ENCODE measurements at regions not wholly inside any gene's neighbourhood (a gene's known extent, or its start where the extent isn't known, plus 50 kb on each side); places are given as distances from the start of the nearest gene placed in this dataset.

GRCh38 chr16:9364721-9365369 is 273.4 kb downstream of the HAPSTR1 start:
- TF ChIP-seq CTCF (conservative IDR thresholded peaks at IDR 0.05; ENCODE audit: low read depth) = no peak
- DNase-seq (ENCODE audit: low spot score) = no peak
- POLR2A ChIA-PET (ENCODE audit: low non-redundant PET) = interaction anchor here (0.6 kb wide), 1 partner anchor 218 kb away, joined by 5 read pairs; no protein-coding TSS in a partner anchor
- CTCF ChIA-PET = interaction anchor here (0.6 kb wide), 1 partner anchor 48 kb away, joined by 3 read pairs; no protein-coding TSS in a partner anchor
- H3K27ac ChIP-seq = no peak overlapping the region

GRCh38 chr16:9365370-9365728 is 273.9 kb downstream of the HAPSTR1 start:
- DNase-seq (ENCODE audit: low spot score) = no peak
- CTCF ChIA-PET = interaction anchor here (0.6 kb wide), 1 partner anchor 49 kb away, joined by 3 read pairs; no protein-coding TSS in a partner anchor
- no peak for TF ChIP-seq CTCF (conservative IDR thresholded peaks at IDR 0.05; ENCODE audit: low read depth)
- POLR2A ChIA-PET (ENCODE audit: low non-redundant PET) = interaction anchor here (0.6 kb wide), 1 partner anchor 219 kb away, joined by 5 read pairs; no protein-coding TSS in a partner anchor
- no peak overlapping the region for H3K27ac ChIP-seq

GRCh38 chr16:9366048-9366969 is 274.9 kb downstream of the HAPSTR1 start:
- CTCF ChIA-PET = interaction anchor here (0.6 kb wide), 1 partner anchor 1106 kb away, joined by 5 read pairs; no protein-coding TSS in a partner anchor
- TF ChIP-seq CTCF (conservative IDR thresholded peaks at IDR 0.05; ENCODE audit: low read depth) = no peak
- no peak for DNase-seq (ENCODE audit: low spot score)
- no peak overlapping the region for H3K27ac ChIP-seq
- POLR2A ChIA-PET (ENCODE audit: low non-redundant PET) = no interaction called here

- no peak for TF ChIP-seq CTCF (conservative IDR thresholded peaks at IDR 0.05; ENCODE audit: low read depth)
- no peak overlapping the region for H3K27ac ChIP-seq
- DNase-seq (ENCODE audit: low spot score) = no peak
- ChIA-PET POLR2A (ENCODE audit: low non-redundant PET) (no interaction called here), CTCF (no interaction called here)
Observed at GRCh38 chr16:9370061-9370491, 278.6 kb downstream of the HAPSTR1 start.

- no peak overlapping the region for H3K27ac ChIP-seq
- ChIA-PET POLR2A (ENCODE audit: low non-redundant PET) (no interaction called here), CTCF (interaction anchor here (0.6 kb wide), 1 partner anchor 443 kb away, joined by 3 read pairs; no protein-coding TSS in a partner anchor)
- TF ChIP-seq CTCF (conservative IDR thresholded peaks at IDR 0.05; ENCODE audit: low read depth) = no peak
- no peak for DNase-seq (ENCODE audit: low spot score)
Observed at GRCh38 chr16:9371713-9372448, 280.4 kb downstream of the HAPSTR1 start.
